NCI-H2029 (cell line): ENCODE measurements at regions not wholly inside any gene's neighbourhood (a gene's known extent, or its start where the extent isn't known, plus 50 kb on each side); places are given as distances from the start of the nearest gene placed in this dataset.
A peak's percentile ranks its signal among the peaks of the same experiment; 100 is the strongest.

Source experiments
- DNase-seq: peaks from one replicate; lab custom pipeline; 2025; lab: John Stamatoyannopoulos, UW

- no peak for DNase-seq
Measured at GRCh38 chr9:109883623-109884022, 103.6 kb downstream of the PALM2AKAP2 start.

- no peak for DNase-seq
Measured at GRCh38 chr9:109886041-109886440, 106.0 kb downstream of the PALM2AKAP2 start.

GRCh38 chr9:109886617-109887016, 106.6 kb downstream of the PALM2AKAP2 start:
- DNase-seq, result no peak

GRCh38 chr9:109887079-109887478, 107.1 kb downstream of the PALM2AKAP2 start:
- DNase-seq, result no peak

- no peak for DNase-seq
Measured at GRCh38 chr9:109888695-109889094, 108.7 kb downstream of the PALM2AKAP2 start.

GRCh38 chr9:109889456-109889855, 109.5 kb downstream of the PALM2AKAP2 start:
- DNase-seq, result peak; percentile 29

- DNase-seq, result no peak
Measured at GRCh38 chr9:109893241-109893640, 113.2 kb downstream of the PALM2AKAP2 start.

- DNase-seq, result no peak
Measured at GRCh38 chr9:109894473-109894872, 114.5 kb downstream of the PALM2AKAP2 start.

GRCh38 chr9:109894921-109895758, 115.1 kb downstream of the PALM2AKAP2 start:
- DNase-seq, result no peak

GRCh38 chr9:109901201-109901600, 121.2 kb downstream of the PALM2AKAP2 start:
- DNase-seq, result no peak

- DNase-seq, result peak; percentile 76
Measured at GRCh38 chr9:109903515-109904138, 123.6 kb downstream of the PALM2AKAP2 start.

- DNase-seq, result no peak
Measured at GRCh38 chr9:109904666-109905065, 124.7 kb downstream of the PALM2AKAP2 start.

GRCh38 chr9:109905472-109905871, 125.5 kb downstream of the PALM2AKAP2 start:
- DNase-seq, result no peak

- DNase-seq, result no peak
Measured at GRCh38 chr9:109906766-109907382, 126.9 kb downstream of the PALM2AKAP2 start.

- DNase-seq, result no peak
Measured at GRCh38 chr9:109907400-109907799, 127.4 kb downstream of the PALM2AKAP2 start.

- DNase-seq, result no peak
Measured at GRCh38 chr9:109907810-109908458, 127.9 kb downstream of the PALM2AKAP2 start.

GRCh38 chr9:109908459-109909390, 128.7 kb downstream of the PALM2AKAP2 start:
- DNase-seq, result no peak

GRCh38 chr9:109910671-109911518, 130.9 kb downstream of the PALM2AKAP2 start:
- DNase-seq, result no peak

GRCh38 chr9:109912082-109912582, 132.1 kb downstream of the PALM2AKAP2 start:
- DNase-seq, result peak; percentile 36
